GM19468 (cell line): ENCODE measurements at regions not wholly inside any gene's neighbourhood (a gene's known extent, or its start where the extent isn't known, plus 50 kb on each side); places are given as distances from the start of the nearest gene placed in this dataset.

Experiments
- ATAC-seq: cut with Tn5 transposase; IDR thresholded peaks from one replicate; pipeline ENCODE4 v1.9.1; 2021; ENCODE audit warnings: mild to moderate bottlenecking, moderate library complexity, moderate number of reproducible peaks; ENCODE audit not compliant: unreplicated experiment; ENCODE audit errors: extremely low read depth

DNA sequence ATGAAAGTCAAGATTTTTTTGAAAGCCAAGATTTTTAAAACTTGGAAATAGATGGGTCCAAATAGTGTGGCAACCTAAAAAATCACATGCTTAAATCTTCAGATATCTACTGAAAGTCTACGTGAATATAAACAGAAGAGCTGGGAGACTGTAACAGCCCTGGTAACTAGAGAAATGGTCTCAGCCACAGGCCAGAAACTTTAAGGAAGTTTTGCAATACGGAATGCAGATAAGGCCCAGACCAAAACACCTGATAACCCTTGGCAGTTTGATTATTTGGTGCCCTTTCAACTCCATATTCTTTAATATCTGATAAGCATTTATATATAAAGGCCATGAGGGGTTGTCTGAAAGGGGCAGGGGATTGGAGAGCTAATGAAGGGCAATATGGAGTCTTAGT, 537.3 kb upstream of the TGFBR2 start:
- ATAC-seq: no peak

GRCh38 chr3:30073040-30073439, 533.4 kb upstream of the TGFBR2 start:
- no peak for ATAC-seq

GRCh38 chr3:30073622-30074021, 532.8 kb upstream of the TGFBR2 start:
- no peak for ATAC-seq

DNA sequence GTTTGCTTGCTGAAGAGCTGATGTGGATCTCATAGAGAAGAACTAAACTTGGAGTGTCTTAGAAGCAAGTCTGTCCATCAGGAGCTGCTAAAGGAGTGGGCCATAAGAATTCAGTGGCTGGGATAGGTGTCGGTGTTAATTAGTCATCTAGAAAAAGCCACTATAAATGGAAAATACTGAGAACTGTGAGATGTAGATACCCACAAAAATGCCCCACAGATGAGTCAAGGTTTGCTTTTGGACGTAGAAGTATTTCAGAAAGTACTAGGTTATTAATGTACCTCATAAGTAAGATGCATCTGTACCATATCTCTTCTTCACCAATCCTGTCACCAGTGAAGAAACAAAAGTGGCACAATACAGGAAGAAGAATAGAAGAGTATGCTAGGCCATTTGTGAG, 530.9 kb upstream of the TGFBR2 start:
- no peak for ATAC-seq

DNA sequence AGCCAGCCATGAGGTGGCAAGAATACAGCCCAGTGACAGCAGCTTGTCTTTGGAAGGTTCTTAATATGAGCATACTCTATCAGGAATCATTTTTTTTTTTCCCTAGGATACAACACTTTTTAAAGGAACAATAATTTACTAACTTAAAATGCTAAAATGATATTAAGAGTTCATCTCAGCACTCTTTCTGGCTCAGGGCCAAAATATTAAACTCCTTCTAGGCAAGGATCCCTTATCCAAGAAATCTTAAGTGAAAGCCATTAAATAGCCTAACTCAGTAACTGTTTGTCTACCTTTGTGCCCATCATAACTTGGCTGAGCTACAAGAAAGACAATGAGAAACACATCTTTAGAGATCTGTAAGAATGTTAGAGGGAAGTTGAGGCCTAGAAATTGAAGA, 529.5 kb upstream of the TGFBR2 start:
- ATAC-seq: no peak

- ATAC-seq: no peak
Observed at GRCh38 chr3:30077746-30078145, 528.7 kb upstream of the TGFBR2 start.

- ATAC-seq: no peak
Observed at GRCh38 chr3:30078736-30079135, 527.7 kb upstream of the TGFBR2 start.

DNA sequence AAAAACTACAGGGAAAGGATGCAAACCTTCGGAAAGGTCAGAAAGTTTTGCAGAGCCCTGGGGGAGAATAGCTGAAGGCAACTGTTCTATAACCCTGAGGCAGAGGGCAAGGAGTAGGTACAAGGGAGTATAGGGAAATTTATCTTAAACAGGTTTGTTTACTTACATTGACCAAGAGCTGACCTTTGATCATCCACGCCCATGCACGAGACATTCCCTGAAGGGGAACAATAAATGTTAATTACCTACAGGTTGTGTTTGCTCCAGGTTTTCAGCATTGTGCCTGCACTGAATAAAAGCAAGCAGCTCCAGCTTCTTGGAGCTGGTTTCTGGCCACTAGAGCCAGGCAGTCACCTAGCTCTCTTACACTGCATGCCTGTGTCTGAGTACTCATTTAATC, 524.5 kb upstream of the TGFBR2 start:
- ATAC-seq: no peak

DNA sequence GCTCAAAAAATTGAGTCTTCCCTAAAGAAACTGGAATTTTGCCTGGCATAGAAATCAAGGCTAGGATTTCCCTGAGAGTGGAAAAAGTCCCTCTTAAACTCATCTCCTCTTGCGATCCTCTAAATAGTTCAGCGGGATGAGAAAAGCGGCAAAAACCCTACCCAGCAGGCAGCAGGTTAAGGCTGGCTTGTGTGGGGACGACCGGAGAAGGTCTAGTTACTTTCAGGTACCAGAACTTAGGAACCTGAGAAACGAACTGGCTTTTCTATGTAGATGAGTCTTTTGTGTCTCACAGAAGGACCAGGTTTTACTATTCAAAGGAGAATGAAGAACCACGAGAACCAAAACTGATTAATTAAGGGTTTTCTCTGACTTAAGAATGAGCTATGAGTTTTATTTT, 523.7 kb upstream of the TGFBR2 start:
- ATAC-seq: no peak

GRCh38 chr3:30083315-30083714, 523.1 kb upstream of the TGFBR2 start:
- no peak for ATAC-seq

DNA sequence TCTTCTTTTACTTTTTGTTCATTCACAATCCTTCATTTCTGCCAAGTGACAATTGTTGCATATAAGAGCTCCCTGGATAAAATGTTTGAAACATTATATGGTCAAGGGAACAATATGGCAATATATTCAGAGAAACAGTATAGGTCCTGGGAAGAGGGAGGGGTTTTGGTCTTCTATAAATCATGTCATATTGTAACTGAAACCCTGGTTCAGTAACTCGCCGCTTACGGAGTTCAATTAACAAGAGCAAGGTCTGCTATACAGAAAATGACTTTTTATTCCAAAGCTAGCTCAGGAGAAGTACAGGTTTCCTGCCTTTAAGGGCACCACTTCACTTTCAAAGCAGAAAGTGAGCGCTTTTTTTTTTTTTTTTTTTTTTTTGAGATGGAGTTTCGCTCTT, 522.1 kb upstream of the TGFBR2 start:
- no peak for ATAC-seq

- no peak for ATAC-seq
Observed at GRCh38 chr3:30084971-30085403, 521.4 kb upstream of the TGFBR2 start.

GRCh38 chr3:30085486-30085885, 520.9 kb upstream of the TGFBR2 start:
- no peak for ATAC-seq

- no peak for ATAC-seq
Observed at GRCh38 chr3:30091686-30092085, 514.7 kb upstream of the TGFBR2 start.

GRCh38 chr3:30097022-30097650, 509.3 kb upstream of the TGFBR2 start:
- no peak for ATAC-seq

GRCh38 chr3:30098243-30098642, 508.2 kb upstream of the TGFBR2 start:
- ATAC-seq: no peak

GRCh38 chr3:30098653-30099455, 507.5 kb upstream of the TGFBR2 start:
- ATAC-seq: no peak

DNA sequence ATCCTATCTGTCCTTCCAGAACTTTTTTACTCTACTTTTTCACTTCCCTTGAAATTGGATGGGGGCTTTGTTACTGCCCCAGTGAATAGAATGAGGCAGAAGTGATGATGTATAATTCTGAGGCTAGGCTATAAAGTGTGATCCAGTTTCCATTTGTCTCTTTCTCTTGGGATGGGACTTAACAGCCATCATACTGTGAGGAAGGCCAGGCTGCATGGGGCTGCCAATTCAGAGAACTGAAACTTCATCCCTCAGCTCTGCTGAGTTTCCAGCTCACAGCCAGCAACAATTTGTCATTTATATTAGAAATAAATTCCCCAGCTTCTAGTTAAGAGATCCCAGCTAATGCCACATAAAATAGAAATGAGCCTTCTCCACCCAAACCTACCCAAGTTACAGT, 504.0 kb upstream of the TGFBR2 start:
- no peak for ATAC-seq

DNA sequence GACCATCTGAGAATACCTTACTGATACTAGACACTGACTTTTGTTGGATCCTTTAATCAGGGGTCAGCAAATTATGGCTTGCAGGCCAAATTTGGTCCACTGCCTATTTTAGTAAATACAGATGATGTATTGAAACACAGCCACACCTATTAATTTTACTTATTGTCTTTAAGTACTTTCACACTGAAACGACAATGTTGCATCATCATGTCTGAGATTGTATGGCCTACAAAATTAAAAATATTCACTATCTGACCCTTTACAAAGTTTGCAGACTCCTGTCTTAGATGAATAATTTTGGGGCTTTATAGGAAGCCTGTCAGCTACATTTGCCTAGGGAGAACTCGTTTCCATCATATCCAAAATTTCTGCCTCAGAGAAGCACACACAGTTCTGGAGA, 503.2 kb upstream of the TGFBR2 start:
- no peak for ATAC-seq

DNA sequence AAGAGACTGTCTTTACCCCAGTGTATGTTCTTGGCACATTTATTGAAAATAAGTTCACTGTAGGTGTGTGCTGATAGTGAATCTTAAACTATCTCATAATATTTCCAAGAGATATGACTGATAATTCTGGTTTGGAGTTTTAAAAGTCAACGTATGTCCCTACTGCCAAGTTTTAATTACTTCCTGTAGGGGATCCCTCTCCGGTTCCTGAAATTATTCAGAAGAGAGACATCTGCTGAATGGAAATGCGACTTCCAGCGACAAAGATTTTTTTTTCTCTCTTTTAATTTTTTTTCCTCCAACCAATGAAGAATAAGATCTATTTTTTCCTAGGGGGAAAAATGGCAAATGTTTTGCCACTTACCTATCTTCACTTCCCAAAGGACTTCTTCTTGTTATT, 498.9 kb upstream of the TGFBR2 start:
- ATAC-seq: no peak

- no peak for ATAC-seq
Observed at GRCh38 chr3:30112411-30112810, 494.0 kb upstream of the TGFBR2 start.

GRCh38 chr3:30112902-30113484, 493.4 kb upstream of the TGFBR2 start:
- ATAC-seq: no peak
